ENCODE measurements at regions not wholly inside any gene's neighbourhood (a gene's known extent, or its start where the extent isn't known, plus 50 kb on each side); places are given as distances from the start of the nearest gene placed in this dataset.

- TF ChIP-seq CTCF (IDR thresholded peaks at IDR 0.05) (no peak), POLR2A (IDR thresholded peaks at IDR 0.05) (no peak)
Measured at GRCh38 chr3:152204218-152204617, 64.5 kb upstream of the MBNL1 start.
